ENCODE measurements at regions not wholly inside any gene's neighbourhood (a gene's known extent, or its start where the extent isn't known, plus 50 kb on each side); places are given as distances from the start of the nearest gene placed in this dataset.

GRCh38 chr6:71468841-71469700, 180.5 kb downstream of the OGFRL1 start:
- TF ChIP-seq CTCF (conservative IDR thresholded peaks at IDR 0.05; ENCODE audit: low read length) (no peak), EZH2phosphoT487 (IDR thresholded peaks at IDR 0.05; ENCODE audit: borderline replicate concordance) (no peak)

All from Loucy (cell line).